GM18498 (cell line): ENCODE measurements at regions not wholly inside any gene's neighbourhood (a gene's known extent, or its start where the extent isn't known, plus 50 kb on each side); places are given as distances from the start of the nearest gene placed in this dataset.

Experiments
- ATAC-seq: cut with Tn5 transposase; IDR thresholded peaks from one replicate; pipeline ENCODE4 v1.9.1; 2021; ENCODE audit warnings: mild to moderate bottlenecking, moderate library complexity; ENCODE audit not compliant: unreplicated experiment

DNA sequence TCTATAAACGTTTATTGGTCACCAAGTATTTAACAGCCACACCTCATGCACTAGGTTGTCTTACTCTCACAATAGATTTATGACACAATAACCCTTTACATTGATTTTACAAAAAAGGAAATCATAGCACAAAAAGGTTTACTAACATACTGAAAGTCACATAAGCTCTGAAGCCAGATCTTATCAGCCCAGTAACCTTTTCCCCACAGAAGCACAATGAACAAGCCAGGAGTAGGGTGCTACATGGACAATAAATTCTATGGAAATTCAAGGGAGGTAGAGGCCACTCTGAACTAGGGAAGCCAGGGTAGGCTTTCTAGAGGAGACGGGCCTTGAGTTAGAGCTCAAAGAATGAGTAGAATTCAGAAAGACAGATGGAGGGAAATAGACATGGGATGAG is 633.5 kb upstream of the CADM1 start:
- no peak for ATAC-seq

DNA sequence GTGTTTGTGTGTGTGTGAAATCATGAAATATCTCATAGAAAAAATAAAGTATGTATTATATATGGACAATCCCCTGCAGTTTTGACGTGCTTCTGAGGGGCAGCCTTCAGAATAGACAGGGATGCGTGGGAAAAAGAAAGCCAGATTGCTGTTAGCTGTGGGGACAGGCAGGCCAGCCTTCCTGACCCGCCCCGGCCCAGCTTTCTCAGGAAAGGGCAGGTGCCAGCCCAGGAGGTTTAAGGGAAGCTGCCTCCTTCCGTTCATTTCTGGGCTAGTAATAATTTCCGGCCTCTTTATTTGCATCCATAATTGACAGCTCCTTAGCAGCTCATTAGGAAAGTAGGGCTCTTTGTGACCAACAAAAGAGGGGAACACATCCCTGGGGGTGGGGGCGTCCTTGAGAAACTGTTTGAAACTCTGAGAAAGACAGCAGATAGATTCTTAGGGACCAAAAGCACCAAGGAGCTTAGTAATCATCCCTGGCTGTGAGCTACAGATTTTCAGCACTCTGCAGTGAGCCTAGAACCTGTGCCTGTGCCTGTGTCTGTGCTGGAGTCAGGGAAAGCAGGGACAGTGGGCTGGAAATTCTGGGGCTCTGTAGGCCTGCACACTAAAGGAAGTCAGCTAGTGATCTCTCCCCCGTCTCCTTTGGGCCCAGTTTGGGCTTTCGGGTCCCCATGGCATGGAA is 632.9 kb upstream of the CADM1 start:
- ATAC-seq, result no peak

DNA sequence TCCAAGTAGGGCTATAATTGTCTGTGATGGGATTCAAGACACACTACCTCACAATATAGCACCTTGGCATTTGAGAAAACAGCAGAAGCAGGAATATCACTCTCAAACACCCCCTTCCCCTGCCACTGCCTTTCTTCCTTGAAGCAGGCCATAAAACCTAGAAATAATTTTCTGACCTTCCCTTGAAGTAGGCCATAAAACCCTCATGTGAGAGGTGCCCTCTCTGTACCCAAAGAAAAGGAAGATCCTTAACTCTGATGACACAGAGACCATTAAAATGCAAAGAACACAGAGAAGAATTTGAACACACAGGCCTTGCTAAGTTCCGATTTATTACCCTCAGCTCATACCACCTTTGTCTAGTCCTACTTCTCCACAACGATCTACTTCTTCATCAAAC is 631.7 kb upstream of the CADM1 start:
- ATAC-seq, result no peak

DNA sequence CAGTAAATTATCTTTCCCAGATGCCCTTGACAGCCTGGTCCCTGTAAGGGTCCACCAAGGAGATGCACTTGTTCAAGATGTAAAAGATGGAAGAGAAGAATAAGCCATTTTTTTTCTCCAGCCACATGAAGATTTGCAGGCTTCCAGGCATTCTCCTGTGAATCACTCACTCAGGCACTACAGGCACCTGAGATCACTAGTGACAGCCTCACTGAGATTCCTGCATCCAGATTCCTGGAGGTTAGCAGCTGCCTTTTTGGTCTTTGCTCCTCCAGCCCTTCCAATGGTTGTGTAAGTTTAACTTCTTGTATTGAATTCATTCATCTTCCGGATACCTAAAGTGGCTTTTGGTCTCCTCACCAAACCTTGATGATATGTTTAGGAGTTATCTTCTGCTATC is 630.2 kb upstream of the CADM1 start:
- ATAC-seq, result no peak

DNA sequence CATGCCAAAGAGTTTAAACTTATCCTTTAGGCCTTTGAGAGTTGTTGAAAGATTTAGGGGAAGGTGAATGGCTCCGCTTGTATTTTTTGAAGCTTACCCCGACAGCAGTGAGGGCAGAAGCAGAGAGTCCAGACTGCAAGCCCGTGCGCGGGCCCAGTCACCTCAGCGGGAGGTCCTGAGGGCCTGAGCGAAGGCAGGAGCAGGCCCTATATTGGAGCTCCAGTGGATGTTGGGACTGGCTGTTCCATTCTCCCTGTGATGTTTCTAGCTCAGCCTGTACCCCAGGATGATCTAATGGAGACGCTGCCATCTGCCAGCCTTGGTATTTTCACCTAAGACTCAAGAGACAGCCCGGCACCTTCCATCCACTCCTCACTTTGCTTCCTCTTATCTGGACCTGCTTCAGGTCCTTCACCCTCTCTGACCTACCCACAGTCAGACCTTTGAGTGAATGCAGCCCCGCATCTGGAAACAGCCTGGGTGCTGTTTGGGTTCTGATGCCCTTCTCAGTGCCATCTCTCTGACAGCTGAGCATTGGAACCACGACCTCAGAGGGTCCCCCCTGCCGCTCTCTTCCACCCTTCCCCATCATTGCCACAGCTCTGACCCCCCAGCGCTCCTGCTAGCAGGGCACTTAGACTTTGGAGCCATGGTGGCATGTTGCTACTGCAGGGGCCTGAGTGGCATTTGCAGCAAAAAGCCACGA is 628.2 kb upstream of the CADM1 start:
- no peak for ATAC-seq

DNA sequence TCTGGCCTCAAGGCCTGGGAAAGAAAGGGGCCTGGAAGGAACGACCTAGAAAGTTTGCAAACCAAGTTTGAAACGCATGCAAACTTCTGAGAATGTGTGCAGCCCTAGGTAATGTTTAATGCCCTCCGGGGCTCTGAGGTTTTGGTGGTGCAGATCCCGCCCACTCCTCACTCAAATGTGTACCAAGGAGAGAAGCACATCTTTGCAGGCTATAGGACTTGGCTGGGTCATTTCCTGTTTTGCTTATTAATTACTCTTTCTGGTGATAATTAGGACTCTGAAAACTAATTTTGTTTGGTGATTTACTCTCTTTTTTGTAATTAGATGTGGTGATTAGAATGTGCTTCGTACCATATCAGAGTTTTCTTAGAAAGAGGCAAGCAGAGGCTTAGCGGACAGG is 625.9 kb upstream of the CADM1 start:
- ATAC-seq, result no peak

DNA sequence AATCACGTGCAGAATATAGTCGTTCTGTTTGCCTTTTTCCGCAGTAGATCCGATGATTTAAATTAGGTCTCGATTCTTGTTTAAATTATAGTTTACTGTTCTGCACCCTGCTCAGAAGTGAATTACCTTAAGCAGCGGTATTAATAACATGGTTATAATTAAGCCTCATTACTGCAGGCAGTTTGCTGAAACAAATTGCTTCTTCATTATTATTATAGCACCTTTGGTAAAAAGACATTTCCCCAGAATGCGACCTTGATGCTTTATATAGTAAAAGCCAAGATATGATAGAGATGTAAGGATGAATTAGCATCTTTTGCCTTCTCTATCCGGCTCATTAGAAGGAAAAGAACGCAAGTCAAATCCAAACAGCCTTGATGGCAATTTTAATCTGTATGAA is 625.2 kb upstream of the CADM1 start:
- ATAC-seq, result no peak

DNA sequence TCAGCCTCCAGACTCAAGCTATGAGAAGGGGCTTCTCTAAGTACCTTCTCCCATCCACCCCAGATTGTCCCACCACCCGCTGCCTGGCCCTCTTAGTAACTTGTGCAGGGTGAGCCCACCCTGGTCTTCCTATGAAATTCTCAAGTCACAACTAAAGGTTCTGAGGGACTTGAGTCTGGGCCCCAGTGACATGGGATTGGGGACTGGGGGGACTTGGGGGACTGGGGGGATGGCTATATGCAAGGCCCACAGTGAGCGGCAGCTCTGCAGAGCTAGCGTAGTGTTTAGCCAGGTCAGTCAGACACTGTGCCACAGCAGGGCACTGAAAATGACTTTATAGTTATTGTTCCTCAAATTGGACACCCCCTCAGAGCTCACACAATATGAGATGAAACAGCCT is 622.3 kb upstream of the CADM1 start:
- no peak for ATAC-seq

DNA sequence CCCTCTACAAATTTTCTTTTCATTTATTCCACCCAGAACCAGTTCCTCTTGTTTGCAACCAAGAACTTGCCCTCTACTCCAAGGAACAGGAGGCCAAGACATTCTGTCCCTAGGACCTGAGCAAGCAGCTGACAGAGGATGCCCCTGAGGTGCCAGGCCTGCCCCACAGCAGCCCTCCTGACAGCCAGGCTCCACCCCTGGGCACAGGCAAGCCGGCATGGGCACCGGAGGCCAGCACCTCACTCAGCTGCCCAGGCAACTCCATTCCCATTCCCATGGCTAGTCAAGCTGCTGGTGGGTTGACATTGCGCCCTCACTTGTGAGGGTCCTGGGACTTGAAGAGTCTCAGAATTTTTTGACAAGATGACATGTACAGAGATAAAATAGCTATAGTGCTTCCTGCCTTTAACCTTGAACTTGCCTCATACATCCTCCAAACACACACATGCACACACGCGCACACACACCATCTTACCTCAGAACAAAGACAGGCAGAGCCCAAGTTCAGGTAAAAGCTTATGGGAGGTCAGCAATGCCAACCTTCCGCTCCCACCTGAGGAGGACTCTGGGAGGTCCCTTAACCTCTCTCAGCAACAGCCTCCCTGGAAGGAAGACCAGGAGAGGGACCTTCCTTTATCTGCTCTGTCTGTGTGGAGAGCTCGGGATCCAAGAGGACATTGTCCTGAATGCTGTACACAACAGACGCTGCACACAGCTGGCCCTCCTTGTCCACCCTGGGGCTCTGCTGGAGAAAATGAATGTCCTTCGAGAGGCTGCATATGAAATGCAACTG is 620.9 kb upstream of the CADM1 start:
- ATAC-seq, result no peak

DNA sequence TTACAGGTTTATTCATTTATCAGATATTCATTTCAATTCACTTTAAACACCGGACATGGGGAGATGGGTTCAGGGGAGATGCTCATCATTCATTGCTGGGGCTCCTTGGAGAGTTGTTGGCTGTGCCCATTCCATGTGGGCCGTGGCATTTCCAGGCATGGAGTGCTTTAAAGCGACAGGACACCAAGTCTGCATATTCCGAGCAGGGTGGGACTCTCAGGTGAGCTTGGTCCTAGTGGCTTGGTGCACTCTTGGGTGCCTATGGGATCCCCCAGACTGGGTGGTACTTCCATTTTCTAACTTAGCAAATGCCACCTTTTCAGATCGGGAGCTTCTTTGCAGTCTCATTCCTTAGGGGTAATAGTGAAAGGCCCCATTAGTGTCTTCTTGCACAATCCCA is 619.5 kb upstream of the CADM1 start:
- no peak for ATAC-seq

DNA sequence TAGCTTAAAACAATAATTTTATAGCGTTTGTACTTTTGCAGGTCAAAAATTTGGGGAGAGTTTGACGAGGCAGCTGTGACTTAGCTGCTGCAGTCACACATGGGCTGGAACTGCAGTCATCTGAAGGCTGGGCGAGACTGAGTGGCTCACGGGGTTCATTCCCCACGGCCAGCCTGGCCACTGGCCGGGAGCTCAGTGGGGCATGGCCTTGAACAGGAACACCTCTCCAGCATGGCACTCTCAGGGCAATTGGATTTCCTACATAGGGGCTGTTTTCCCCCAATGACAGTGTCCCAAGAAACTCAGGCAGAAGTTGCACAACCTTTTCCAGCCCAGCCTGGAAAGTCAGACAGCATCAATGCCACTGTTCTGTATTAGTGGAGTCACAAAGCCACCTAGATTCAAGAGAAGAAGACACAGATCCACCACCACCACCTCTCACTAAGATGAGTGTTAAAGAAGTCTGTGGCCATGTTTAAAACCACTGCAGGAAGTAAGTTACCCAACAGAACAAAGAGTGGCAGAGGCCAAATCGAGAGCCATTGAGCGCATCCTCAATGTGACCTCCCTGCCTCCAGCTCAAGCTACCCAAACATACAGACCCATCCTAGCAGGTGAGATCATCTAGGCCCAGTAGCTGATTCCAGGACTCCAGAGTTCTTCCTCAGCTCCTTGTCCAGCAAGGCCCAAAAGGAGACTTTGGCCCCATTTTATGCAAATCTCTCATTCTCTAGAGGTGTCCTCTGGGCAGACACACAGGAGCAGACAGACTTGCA is 618.7 kb upstream of the CADM1 start:
- ATAC-seq, result no peak

DNA sequence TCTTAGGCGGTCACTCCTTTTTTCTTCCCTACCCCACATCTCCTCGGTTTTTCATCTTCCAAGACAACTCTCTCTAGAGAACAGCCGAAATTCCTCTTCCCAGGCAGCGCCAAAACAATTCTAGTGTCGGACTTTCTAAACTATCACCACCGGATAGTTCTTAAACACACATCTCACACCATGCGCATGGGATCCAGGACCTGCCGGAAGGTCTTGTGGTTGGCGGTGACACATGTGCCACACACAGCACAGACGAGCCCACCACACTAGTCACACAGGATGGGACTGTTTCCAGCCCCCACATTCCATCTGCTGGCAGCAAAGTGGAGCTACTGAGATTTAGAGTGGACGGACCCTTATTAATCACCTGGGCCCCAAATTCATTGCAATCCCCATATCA is 614.9 kb upstream of the CADM1 start:
- ATAC-seq, result no peak

DNA sequence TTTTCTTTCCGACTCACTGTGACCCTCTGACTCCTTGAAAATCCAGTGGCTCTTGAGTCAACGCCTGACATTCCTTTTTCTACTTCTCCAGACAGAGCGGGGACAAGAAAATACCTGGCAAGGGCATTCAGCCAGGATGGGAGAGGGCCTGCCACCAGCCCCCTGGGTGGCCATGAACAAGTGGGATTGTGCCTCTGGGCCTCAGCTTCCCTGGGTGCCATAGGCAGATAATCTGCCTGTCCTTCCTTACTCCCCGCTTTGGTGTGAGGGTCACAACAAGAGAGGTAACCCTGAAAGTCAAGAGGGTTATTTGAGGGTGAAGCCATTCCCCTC is 613.9 kb upstream of the CADM1 start:
- no peak for ATAC-seq

DNA sequence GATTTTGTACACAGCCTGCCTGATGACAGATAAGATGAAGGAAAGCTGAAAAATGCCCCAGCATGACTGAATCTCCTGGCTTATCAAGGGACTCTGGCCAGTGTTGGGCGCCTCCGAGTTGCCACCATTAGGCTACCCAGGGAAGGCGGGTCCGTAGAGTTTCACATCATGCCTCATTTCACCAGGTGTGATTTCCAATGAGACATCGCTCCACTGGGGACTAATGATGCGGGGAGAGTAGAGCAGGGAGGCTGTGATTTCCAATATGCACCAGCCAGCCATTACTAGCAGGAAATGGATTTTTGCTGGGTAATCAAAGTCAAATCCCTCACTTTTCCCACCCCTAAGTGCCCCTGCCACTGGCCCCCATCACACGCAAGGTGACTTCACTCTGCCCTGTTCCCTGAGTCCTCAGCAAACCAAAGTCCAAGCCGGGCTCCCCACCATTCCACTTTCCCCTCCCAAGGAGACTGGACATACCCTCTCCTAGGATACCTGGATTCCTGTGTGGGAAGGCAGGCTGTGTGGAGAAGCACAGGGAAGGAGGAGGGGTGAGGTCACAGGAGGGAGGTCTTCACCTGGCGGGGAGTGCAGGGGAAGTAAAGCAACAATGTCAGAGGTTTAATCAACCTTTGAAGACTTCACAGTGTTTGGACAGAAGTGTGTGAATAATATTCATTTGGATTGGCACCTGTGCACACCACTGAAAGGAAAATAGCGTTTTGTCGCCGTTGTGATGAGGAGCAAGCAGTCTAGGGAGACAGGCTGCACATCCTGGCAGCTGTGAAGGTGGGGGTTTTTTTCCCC is 613.3 kb upstream of the CADM1 start:
- ATAC-seq, result no peak

DNA sequence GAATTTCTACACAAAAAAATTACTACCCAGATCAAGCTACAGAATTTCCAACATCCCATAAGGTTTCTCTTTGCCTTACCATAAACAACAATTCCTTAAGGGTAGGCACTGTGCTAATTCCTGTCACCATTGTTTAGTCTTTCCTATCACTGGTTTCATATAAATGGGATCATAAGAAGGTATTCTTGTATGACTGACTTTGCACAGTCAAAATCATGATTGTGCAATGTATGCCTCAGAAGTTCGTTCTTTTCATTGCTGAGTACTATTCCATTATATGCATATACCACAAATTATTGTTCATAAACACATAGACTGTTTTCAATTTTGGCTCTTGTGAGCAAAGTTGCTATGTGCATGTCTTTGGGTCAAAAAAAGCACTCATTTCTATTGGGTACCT is 611.6 kb upstream of the CADM1 start:
- ATAC-seq, result no peak

DNA sequence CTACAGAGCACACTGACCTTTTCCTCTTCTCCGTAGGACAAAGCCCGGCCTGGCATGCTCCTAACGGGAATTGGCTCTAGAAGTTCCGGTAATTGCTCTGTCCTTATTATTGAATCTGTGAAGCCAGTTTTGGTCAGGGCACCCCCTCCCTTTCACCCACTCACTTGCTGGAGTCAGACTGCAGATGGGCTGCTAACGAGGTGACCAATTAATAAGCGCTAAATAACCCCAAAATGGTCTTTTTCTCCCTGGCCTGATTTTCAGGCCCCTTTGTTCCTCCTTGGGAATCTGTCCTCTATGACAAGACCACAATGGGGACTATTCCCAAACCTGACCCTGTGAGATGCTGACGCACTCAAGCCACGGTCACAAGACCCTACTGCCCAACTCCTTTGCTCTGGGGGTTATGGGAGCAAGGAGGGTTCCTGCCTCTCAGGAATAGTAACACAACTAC is 610.0 kb upstream of the CADM1 start:
- ATAC-seq, result no peak

DNA sequence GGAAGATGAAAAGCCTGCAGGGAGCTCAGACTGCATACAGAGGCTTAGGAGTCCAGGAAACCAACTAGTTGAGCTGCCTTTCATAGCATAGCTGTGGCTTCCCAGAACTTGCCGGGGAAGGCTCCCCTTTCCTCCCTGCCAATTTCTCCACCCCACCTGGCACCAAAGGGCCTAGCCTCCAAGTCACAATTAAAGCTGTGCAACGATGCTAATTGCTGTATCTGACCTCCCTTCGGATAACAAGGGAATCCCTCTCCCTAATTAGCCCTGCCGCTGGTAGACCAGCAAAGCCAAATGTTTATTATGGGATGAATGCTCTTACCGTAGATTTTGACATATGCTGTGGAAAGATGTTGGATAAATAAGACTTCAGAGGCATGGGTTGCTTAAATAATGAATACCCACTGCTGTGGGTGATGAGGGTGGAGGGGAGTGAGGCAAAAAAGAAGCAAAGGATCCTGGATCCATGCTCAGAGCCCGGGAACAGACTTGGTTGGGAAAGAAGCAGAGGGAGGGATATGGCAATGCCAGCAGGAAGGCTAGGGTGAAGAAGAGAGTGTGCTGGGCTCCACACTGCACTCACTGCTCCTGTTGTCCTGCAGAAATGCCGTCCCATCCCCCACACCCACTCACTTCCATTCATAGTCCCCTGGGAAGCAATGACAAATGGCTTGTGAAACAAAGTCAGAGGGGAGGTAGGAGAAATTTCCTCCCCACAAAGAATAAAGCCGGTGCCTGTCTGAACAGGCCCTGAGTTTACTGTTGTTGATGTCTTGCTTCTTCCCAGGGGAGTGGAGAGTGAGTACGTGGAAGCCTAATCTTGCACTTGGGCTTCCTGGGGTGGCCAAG is 608.1 kb upstream of the CADM1 start:
- no peak for ATAC-seq

DNA sequence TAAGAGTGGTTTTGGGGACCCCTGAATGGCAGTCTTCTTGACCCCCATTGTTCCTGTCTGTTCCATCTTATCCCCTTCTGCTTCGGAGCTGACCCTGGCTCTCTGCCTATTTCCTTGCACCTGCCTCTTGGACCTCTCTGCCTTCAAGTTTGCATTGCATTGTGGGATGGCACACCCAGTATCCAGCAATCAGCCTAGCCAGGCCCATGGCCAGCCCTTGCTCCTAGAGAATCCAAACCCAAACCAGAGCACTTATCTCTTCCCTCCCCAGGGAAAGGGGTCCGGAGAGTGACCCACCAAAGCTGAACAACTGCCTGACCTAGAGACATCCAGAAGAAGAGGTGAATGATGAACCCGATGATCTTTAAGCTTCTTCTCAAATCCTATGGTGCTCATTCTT is 607.3 kb upstream of the CADM1 start:
- no peak for ATAC-seq

DNA sequence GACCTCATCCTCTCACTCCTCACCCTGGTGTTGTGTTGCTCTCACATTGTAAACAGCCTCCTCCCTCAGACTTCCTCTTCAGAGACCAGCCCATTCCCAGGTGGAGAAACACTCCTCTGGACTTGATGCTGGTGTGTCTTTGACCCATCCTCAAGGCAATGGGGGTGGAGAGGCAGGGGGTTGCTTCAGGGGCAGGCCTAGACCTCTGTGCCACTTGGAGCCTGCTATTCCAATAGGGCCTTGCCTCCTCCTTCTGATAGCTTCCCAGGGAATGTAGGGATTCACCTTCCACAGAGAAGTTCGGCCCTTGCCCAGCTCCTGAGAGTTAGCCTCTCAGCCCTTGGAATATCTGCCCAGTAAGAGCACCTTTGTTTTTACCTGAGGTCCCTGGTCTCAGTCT is 606.6 kb upstream of the CADM1 start:
- ATAC-seq, result no peak

DNA sequence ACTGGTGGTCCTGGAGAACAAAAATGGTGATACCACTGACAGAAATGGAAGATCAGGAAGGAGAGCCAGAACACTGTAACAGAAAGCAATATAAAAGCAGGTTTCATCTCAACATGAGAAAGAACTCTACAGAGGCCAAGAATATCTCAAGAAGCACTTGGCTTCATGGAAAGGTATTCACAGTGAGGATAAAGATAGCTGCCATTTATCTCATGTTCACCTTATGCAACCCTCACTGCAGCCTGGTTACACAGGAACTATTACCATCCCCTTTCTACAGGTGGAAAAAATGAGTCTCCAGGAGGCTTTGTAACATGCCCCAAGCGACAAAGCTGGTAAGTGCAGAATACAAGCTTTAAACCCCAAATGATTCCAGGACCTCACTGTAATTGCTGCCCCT is 606.1 kb upstream of the CADM1 start:
- no peak for ATAC-seq
